OCI-LY3 (cell line): ENCODE measurements at regions not wholly inside any gene's neighbourhood (a gene's known extent, or its start where the extent isn't known, plus 50 kb on each side); places are given as distances from the start of the nearest gene placed in this dataset.

Experiments
- H2AFZ ChIP-seq: fragments of 200-600, 300-600 bp; shearing (Covaris generic); 2 replicates; pipeline ENCODE4 v1.6.0; 2014; ENCODE audit warnings: antibody characterized with exemption, low read depth, low read length
- H3K27ac ChIP-seq: fragments of 200-600, 300-600 bp; sonication (generic); 2 replicates; pipeline ENCODE4 v1.5.1; 2014; ENCODE audit warnings: mild to moderate bottlenecking, low read length, moderate library complexity, mixed read lengths
- H3K27me3 ChIP-seq: fragments of 200-600, 300-600 bp; sonication (generic); 2 replicates; pipeline ENCODE4 v1.6.1; 2014; ENCODE audit warnings: low read depth, low read length, mixed read lengths
- H3K36me3 ChIP-seq: fragments of 200-600, 300-600 bp; sonication (generic); replicated peaks from 2 replicates; pipeline ENCODE3; 2014; ENCODE audit warnings: low read depth, low read length, mixed read lengths
- H3K4me1 ChIP-seq: fragments of 300-600, 200-600 bp; sonication (generic); 2 replicates; pipeline ENCODE4 v1.6.1; 2014; ENCODE audit warnings: low read length, mixed read lengths
- H3K4me2 ChIP-seq: fragments of 200-600, 300-600 bp; sonication (generic); 2 replicates; pipeline ENCODE4 v1.6.1; 2014; ENCODE audit warnings: low read length, mixed read lengths
- H3K4me3 ChIP-seq: fragments of 300-600, 200-600 bp; sonication (generic); 2 replicates; pipeline ENCODE4 v1.5.1; 2014; ENCODE audit warnings: antibody characterized with exemption, mild to moderate bottlenecking, low read length, moderate library complexity
- H3K79me2 ChIP-seq: fragments of 300-600, 200-600 bp; shearing (Covaris generic); 2 replicates; pipeline ENCODE4 v1.6.1; 2014; ENCODE audit warnings: mild to moderate bottlenecking, low read length, mixed read lengths
- H3K9ac ChIP-seq: fragments of 300-600, 200-600 bp; shearing (Covaris generic); 2 replicates; pipeline ENCODE4 v1.6.0; 2014; ENCODE audit warnings: mild to moderate bottlenecking, low read length, moderate library complexity
- H3K9me3 ChIP-seq: fragments of 200-600, 300-600 bp; shearing (Covaris generic); 2 replicates; pipeline ENCODE4 v1.6.1; 2014; ENCODE audit warnings: low read length, mixed read lengths; ENCODE audit not compliant: insufficient read depth
- H4K20me1 ChIP-seq: fragments of 200-600, 300-600 bp; sonication (generic); 2 replicates; pipeline ENCODE4 v1.6.1; 2016; ENCODE audit warnings: low read length, mixed read lengths; ENCODE audit not compliant: insufficient read depth
- CTCF ChIP-seq: fragments of 200-600, 300-600 bp; sonication (generic); IDR thresholded peaks from 2 replicates; pipeline ENCODE4 v1.5.1; 2014; ENCODE audit warnings: antibody characterized with exemption, low read length, low read depth
- EZH2phosphoT487 ChIP-seq: fragments of 200-600 bp; shearing (Covaris generic); IDR thresholded peaks from 2 replicates; pipeline ENCODE4 v1.6.1; 2018; ENCODE audit warnings: antibody characterized with exemption, mixed run types, low read depth

DNA sequence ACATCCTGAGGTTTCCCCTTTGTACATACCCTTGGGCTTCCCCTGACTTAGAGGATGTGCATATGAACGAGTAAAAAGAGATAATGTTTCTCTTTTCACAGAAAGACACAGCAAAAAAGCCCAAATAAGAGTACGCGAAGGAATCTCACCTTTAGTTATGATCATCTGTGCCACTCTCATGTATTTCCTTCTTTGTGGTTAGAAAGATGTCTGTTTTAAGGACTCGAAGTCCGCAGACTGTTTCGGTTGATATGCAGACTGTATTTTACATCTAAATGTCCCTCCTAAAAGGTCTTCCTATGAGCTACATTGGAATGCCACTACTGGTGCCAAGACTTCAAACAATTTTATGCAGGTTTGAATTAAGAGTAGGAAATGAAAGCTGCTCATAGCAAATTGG lies 102.3 kb upstream of the GOT2 start:
- no peak overlapping the region for H3K9ac ChIP-seq
- no peaks in the 10 kb centered on the region for H3K36me3 ChIP-seq
- no peak overlapping the region for H3K4me2 ChIP-seq
- no peak overlapping the region for H3K27ac ChIP-seq
- H4K20me1 ChIP-seq = no peaks in the 10 kb centered on the region
- no peaks in the 10 kb centered on the region for H3K4me1 ChIP-seq
- H3K4me3 ChIP-seq = no peak overlapping the region
- no peak for TF ChIP-seq EZH2phosphoT487
- no peak for TF ChIP-seq CTCF
- H3K9me3 ChIP-seq = no peaks in the 10 kb centered on the region
- no peak overlapping the region for H2AFZ ChIP-seq
- no peaks in the 10 kb centered on the region for H3K79me2 ChIP-seq
- H3K27me3 ChIP-seq = no peaks in the 10 kb centered on the region

- Histone ChIP-seq H3K4me3 (no peak overlapping the region), H3K27me3 (0 out of 2 replicates have a peak, but pooled peaks cover 6% of the 10 kb centered on the region), H3K9ac (no peak overlapping the region), H2AFZ (no peak overlapping the region), H3K79me2 (no peaks in the 10 kb centered on the region), H3K36me3 (no peaks in the 10 kb centered on the region), H3K4me1 (no peaks in the 10 kb centered on the region), H3K9me3 (no peaks in the 10 kb centered on the region), H4K20me1 (no peaks in the 10 kb centered on the region), H3K27ac (no peak overlapping the region), H3K4me2 (no peak overlapping the region)
- no peak for TF ChIP-seq EZH2phosphoT487
- no peak for TF ChIP-seq CTCF
Observed at GRCh38 chr16:58832386-58832895, 98.3 kb upstream of the GOT2 start.

DNA sequence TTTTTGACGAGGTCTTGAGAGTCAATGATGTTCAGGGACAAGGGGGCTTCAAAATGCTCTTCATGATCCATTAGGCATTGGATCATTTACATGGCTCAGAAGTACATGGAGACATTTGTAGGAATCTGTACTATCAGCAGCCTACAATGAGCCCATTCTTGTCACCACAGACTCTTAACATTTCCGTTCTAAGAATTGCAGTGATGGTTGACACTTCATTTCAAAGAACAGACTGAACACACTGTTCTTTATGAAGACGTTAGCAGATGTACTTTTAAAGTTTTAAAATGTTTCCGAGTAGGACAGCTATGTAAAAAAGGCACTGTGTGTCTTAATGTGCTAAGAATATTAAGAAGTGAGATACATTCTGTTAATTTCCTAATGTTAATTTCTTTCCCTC lies 97.3 kb upstream of the GOT2 start:
- no peak overlapping the region for H3K9ac ChIP-seq
- no peak overlapping the region for H3K4me2 ChIP-seq
- H3K79me2 ChIP-seq = no peaks in the 10 kb centered on the region
- no peak overlapping the region for H2AFZ ChIP-seq
- H3K36me3 ChIP-seq = no peaks in the 10 kb centered on the region
- H4K20me1 ChIP-seq = no peaks in the 10 kb centered on the region
- H3K27me3 ChIP-seq = 0 out of 2 replicates have a peak, but pooled peaks cover 6% of the 10 kb centered on the region
- no peaks in the 10 kb centered on the region for H3K4me1 ChIP-seq
- TF ChIP-seq CTCF = no peak
- no peak for TF ChIP-seq EZH2phosphoT487
- H3K4me3 ChIP-seq = no peak overlapping the region
- no peaks in the 10 kb centered on the region for H3K9me3 ChIP-seq
- H3K27ac ChIP-seq = no peak overlapping the region

GRCh38 chr16:58828901-58829545 lies 94.9 kb upstream of the GOT2 start:
- Histone ChIP-seq H3K4me3 (no peak overlapping the region), H3K4me2 (no peak overlapping the region), H3K27ac (no peak overlapping the region), H3K9me3 (no peaks in the 10 kb centered on the region), H3K27me3 (0 out of 2 replicates have a peak, but pooled peaks cover 6% of the 10 kb centered on the region), H2AFZ (no peak overlapping the region), H3K79me2 (no peaks in the 10 kb centered on the region), H3K9ac (no peak overlapping the region), H3K4me1 (no peaks in the 10 kb centered on the region), H4K20me1 (no peaks in the 10 kb centered on the region), H3K36me3 (no peaks in the 10 kb centered on the region)
- TF ChIP-seq EZH2phosphoT487 (no peak), CTCF (no peak)
